Esophagus (tissue), 2 donors: ENCODE measurements at regions not wholly inside any gene's neighbourhood (a gene's known extent, or its start where the extent isn't known, plus 50 kb on each side); places are given as distances from the start of the nearest gene placed in this dataset.

Experiments
- H3K27ac ChIP-seq, 2 donors: one replicate each; pipeline ENCODE4 v1.5.1; 2013; ENCODE audit warnings: low read depth in 2 of 2, mild to moderate bottlenecking in 2 of 2, inconsistent platforms in 1 of 2, low read length in 1 of 2, moderate library complexity in 1 of 2
- H3K27me3 ChIP-seq, 2 donors: one replicate each; pipeline ENCODE4 v1.6.1; 2013; ENCODE audit warnings: low read length in 2 of 2, control low read depth in 1 of 2, mild to moderate bottlenecking in 1 of 2; ENCODE audit not compliant: insufficient read depth in 2 of 2, control insufficient read depth in 1 of 2
- H3K36me3 ChIP-seq, 2 donors: one replicate each; pipeline ENCODE4 v1.6.1; 2013; ENCODE audit warnings: low read length in 1 of 2; ENCODE audit not compliant: control insufficient read depth in 2 of 2, insufficient read depth in 2 of 2
- H3K4me1 ChIP-seq, 2 donors: one replicate each; pipeline ENCODE4 v1.6.1; 2013; ENCODE audit warnings: low read length in 1 of 2; ENCODE audit not compliant: control insufficient read depth in 2 of 2, insufficient read depth in 2 of 2
- H3K4me3 ChIP-seq, 2 donors: one replicate each; pipeline ENCODE4 v1.5.1; 2013; ENCODE audit warnings: low read length in 2 of 2, mild to moderate bottlenecking in 2 of 2, low read depth in 1 of 2, moderate library complexity in 1 of 2
- H3K9me3 ChIP-seq, 2 donors: one replicate each; pipeline ENCODE4 v1.6.1; 2013; ENCODE audit warnings: mild to moderate bottlenecking in 2 of 2, low read depth in 1 of 2, low read length in 1 of 2, moderate library complexity in 1 of 2; ENCODE audit not compliant: control insufficient read depth in 2 of 2, insufficient read depth in 1 of 2
- WGBS, 2 donors: extraction: QIAGEN DNeasy Blood & Tissue Kit; methylation state at CpG; one replicate each; pipeline ENCODE4 v1.1.7; 2013; 5-methylcytosine and 5-hydroxymethylcytosine counted together
- donor health status: healthy with polysubstance abuse.
- donor health status: Bipolar disorder and iron deficiency.

DNA sequence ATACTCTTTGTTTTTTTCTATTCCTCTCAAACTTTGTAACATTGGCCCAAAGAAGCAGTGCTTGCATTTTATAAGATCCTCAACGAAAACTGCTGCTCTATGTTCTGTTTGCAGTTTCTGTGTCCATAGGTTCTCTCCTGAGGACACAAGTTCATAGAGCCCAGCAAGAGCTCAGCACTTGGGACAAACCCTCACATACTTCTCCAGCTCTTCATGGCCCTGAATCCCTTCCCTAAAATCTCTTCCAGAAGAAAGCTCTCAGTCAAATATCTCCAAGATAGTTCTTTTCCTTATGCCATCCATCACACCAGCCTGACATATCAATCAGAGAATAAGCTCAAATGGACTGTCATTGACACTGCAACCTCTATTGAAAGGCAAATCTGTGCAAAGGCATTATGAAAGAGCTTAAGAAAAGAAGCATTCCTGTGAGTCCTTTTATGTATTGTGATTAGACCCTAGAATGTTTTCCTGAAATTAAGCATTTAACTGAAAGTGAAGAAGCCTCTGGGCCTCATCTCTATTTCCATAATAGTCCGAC is 405.5 kb downstream of the ANKRD7 start:
- Histone ChIP-seq H3K9me3 (peaks cover 2 to 6% of the 10 kb centered on the region in 2 donors), H3K27ac (no peak overlapping the region), H3K4me3 (no peak overlapping the region), H3K4me1 (peaks cover 0 to 2% of the 10 kb centered on the region in 2 donors), H3K27me3 (no peaks in the 10 kb centered on the region), H3K36me3 (no peaks in the 10 kb centered on the region)
- WGBS, 2 donors, result 25 to 27% methylated on average over 2 of the region's 2 CpGs

DNA sequence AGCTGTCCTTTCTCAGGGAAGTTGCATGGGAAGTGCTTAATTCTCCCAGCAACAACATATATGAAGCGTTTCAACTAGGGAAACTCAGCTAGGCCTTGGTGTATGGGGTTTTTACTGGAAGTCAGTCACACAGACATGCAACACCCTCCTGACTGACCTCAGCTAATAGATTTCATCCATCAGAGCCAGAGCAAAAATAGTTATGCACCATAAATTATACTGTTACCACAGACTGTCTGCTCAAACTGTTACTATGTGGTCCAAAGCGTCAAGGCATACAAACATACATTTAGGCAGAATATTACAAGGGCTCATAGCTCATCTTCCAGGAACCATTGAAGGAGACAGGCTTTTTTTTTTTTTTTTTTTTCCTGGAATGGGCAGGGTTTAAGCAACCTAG is 417.9 kb downstream of the ANKRD7 start:
- Histone ChIP-seq H3K36me3 (no peaks in the 10 kb centered on the region), H3K9me3 (no peaks in the 10 kb centered on the region), H3K27ac (no peak overlapping the region), H3K27me3 (no peaks in the 10 kb centered on the region), H3K4me1 (no peaks in the 10 kb centered on the region), H3K4me3 (no peak overlapping the region)
- 51 to 87% methylated on average over 2 of the region's 2 CpGs for WGBS, 2 donors

DNA sequence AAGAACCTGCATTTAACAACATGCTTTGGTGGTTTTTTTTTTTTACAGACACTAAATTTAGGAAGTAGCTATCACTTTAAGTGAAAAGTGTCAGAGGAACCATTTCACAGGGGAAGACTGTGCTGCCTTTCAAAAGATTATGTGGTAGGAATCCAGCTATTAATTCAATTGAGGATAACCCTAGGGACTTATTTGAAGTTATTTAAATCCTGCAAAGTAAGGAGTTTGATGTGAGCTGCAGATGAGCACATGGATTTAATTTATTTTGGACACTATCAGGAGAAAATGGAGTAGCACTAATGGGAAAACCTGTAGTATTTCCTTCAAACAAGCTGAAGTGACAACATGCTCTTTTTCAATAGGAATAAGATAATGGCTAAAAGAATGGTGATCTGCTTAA is 419.8 kb downstream of the ANKRD7 start:
- no peak overlapping the region for H3K27ac ChIP-seq
- no peaks in the 10 kb centered on the region for H3K36me3 ChIP-seq
- H3K4me1 ChIP-seq, result no peaks in the 10 kb centered on the region
- no peak overlapping the region for H3K4me3 ChIP-seq
- no peaks in the 10 kb centered on the region for H3K9me3 ChIP-seq
- no peaks in the 10 kb centered on the region for H3K27me3 ChIP-seq

DNA sequence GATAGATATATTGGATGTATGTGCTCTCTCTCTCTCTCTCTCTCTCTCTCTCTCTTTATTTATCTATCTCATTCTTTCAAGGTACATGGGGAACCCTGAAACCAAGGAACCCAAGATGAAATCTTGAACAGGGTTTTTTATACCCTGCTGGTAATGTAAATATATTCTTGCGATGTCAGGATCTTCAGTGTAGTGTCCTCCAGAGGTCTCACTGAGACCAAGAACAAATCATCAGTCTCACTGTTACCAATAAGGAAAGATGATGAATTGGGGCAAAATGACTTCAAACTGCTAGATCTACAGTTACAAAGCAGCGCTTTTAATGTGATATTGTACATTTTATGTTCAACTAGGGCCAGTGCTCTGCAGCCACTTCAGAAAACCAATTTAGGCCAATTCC is 423.5 kb downstream of the ANKRD7 start:
- H3K36me3 ChIP-seq, result no peaks in the 10 kb centered on the region
- no peaks in the 10 kb centered on the region for H3K9me3 ChIP-seq
- H3K4me3 ChIP-seq, result no peak overlapping the region
- H3K4me1 ChIP-seq, result no peaks in the 10 kb centered on the region
- H3K27me3 ChIP-seq, result no peaks in the 10 kb centered on the region
- WGBS, 2 donors, result 87 to 96% methylated on average over 2 of the region's 2 CpGs
- no peak overlapping the region for H3K27ac ChIP-seq

DNA sequence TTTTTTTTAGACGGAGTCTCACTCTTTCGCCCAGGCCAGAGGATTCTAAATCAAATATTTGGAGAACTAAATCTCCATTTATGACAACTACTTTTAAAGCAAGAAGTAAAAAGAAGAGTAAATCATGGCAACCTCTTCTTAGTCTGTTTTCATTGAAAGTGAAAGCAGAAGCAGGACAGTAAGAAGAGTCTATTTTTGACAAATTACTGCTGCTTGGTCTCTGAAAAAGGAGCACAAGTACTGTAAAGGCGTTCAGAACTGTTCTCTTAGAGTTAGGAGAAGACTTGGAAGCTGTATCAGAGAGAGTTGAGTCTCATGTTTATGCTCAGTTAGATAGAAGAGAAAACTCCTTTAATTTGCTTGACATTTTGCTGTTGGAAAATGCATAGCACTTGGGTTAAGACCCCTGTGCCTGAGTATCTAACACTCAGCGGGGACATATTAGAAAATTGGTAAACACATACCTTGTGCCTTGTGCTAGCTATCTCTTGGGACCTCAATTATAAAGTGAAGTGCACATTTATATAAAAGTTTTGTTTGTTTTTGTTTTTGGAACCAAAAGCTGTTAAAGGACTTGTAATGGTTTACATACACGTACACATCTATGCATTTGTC is 433.0 kb downstream of the ANKRD7 start:
- WGBS, 2 donors, result 54 to 60% methylated on average over 5 of the region's 5 CpGs
- H3K9me3 ChIP-seq, result no peaks in the 10 kb centered on the region
- H3K4me3 ChIP-seq, result no peak overlapping the region
- no peak overlapping the region for H3K27ac ChIP-seq
- H3K4me1 ChIP-seq, result no peaks in the 10 kb centered on the region
- no peaks in the 10 kb centered on the region for H3K27me3 ChIP-seq
- H3K36me3 ChIP-seq, result no peaks in the 10 kb centered on the region

DNA sequence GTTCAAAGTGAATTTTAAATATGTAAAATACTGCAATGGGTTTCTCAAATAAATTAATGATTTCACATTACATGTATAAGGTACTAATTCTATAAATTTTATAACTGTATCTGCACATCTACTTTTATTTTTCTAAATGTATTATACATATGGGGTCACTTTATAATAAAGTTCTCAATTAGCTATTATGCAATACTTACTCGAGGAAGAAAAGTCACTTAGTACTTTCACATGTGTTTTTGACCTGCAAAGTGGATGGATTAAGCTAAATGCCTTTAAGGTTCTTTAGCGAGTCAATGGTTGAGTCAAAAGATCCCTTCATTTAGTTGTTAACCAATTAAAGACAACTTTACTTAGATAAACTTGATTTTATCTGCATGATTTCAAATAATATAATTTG is 437.8 kb downstream of the ANKRD7 start:
- no peaks in the 10 kb centered on the region for H3K36me3 ChIP-seq
- H3K4me3 ChIP-seq, result no peak overlapping the region
- no peaks in the 10 kb centered on the region for H3K9me3 ChIP-seq
- no peak overlapping the region for H3K27ac ChIP-seq
- no peaks in the 10 kb centered on the region for H3K27me3 ChIP-seq
- 69 to 70% methylated on average over 2 of the region's 2 CpGs for WGBS, 2 donors
- H3K4me1 ChIP-seq, result no peaks in the 10 kb centered on the region

DNA sequence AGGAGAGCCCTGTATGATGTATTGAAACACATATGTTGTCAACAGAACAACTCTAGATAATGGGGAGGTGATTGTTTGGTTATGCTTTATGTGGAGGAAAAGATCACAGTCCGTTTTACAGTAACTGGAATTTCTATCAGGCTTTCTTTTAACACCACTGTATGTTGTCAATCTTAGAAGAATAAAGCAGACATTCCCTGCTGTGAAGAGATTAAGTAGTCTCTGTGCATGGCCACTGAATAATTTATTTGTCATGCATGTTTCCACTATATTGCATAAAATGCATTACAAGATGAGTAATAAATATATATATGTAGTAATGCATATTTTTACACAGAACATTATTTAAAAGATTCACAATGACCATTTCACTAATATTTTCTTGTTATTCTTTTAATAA is 440.0 kb downstream of the ANKRD7 start:
- Histone ChIP-seq H3K4me3 (no peak overlapping the region), H3K27me3 (no peaks in the 10 kb centered on the region), H3K36me3 (no peaks in the 10 kb centered on the region), H3K9me3 (no peaks in the 10 kb centered on the region), H3K4me1 (no peaks in the 10 kb centered on the region), H3K27ac (no peak overlapping the region)
- WGBS, 2 donors, result 53 to 56% methylated on average over 1 of the region's 1 CpG

DNA sequence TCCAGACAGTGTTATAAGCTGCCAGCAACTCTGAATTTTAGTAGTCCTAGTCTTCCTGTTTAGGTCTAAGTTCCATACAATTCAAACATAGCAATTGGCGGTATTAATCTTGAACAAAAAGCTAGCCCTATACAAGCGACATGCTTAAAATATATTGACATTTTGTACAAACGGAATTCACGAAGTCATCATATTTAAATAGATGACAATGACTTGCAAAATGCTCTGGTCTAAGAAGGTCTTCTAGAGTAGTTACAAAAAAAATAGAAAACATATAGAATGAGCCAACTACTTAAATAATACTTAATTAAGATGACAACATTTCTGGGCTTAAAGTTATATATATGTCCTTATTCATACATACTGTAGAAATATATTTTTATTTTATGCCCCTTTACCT is 446.6 kb downstream of the ANKRD7 start:
- Histone ChIP-seq H3K27ac (no peak overlapping the region), H3K4me1 (no peaks in the 10 kb centered on the region), H3K9me3 (no peaks in the 10 kb centered on the region), H3K27me3 (no peaks in the 10 kb centered on the region), H3K4me3 (no peak overlapping the region), H3K36me3 (no peaks in the 10 kb centered on the region)
- WGBS, 2 donors, result 70 to 81% methylated on average over 4 of the region's 4 CpGs

DNA sequence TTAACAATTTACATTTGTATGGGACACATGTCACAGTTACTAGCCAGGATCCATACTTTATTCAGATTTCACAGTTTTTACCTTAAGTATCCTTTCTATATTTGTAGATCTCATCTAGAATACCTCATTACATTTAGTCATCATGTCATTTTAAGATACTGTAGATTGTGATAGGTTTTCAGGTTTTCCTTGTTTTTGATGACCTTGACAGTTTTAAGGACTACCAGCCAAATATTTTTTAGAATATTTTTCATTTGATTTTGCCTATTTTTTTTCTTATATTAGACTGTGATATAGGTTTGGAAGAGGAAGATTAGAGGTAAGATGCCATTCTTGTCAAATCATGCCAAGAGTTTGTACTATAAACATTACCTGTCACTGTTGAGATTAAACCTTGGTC is 460.3 kb downstream of the ANKRD7 start:
- Histone ChIP-seq H3K4me1 (no peaks in the 10 kb centered on the region), H3K4me3 (no peak overlapping the region), H3K36me3 (no peaks in the 10 kb centered on the region), H3K27ac (no peak overlapping the region), H3K9me3 (no peaks in the 10 kb centered on the region), H3K27me3 (no peaks in the 10 kb centered on the region)

DNA sequence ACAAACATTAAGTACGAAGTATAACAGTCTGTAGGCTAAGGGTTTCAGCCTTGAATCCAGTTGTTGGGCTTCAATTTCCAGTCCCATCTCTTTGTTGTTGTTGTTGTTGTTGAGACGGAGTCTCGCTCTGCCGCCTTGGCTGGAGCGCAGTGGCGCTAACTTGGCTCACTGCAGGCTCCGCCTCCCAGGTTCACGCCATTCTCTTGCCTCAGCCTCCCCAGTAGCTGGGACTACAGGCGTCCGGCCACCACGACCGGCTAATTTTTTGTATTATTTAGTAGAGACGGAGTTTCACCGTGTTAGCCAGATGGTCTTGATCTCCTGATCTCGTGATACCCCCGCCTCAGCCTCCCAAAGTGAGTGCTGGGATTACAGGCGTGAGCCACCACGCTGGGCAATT is 464.9 kb downstream of the ANKRD7 start:
- WGBS, 2 donors, result 94 to 95% methylated on average over 18 of the region's 18 CpGs
- H3K27ac ChIP-seq, result no peak overlapping the region
- H3K4me3 ChIP-seq, result no peak overlapping the region
- no peaks in the 10 kb centered on the region for H3K36me3 ChIP-seq
- H3K9me3 ChIP-seq, result no peaks in the 10 kb centered on the region
- H3K27me3 ChIP-seq, result no peaks in the 10 kb centered on the region
- H3K4me1 ChIP-seq, result no peaks in the 10 kb centered on the region
